Vagina (tissue), 2 donors: ENCODE measurements at regions not wholly inside any gene's neighbourhood (a gene's known extent, or its start where the extent isn't known, plus 50 kb on each side); places are given as distances from the start of the nearest gene placed in this dataset.

Source experiments
- CTCF ChIP-seq, 3 experiments: fragments of 450-650 bp in 2 of 3; fragments of 200-600 bp in 1 of 3; sonication (generic) in 1 of 3; IDR thresholded peaks; one replicate each; pipeline ENCODE4 v1.5.1; 2017 to 2019; ENCODE audit warnings: antibody characterized with exemption in 3 of 3, mild to moderate bottlenecking in 2 of 3, moderate library complexity in 2 of 3
- POLR2AphosphoS5 ChIP-seq, 2 donors: sonication (generic); formaldehyde crosslinking; IDR thresholded peaks; one replicate each; pipeline ENCODE4 v1.9.0; 2017; ENCODE audit warnings: antibody characterized with exemption in 2 of 2, mild to moderate bottlenecking in 2 of 2, low read depth in 1 of 2; ENCODE audit not compliant: insufficient read depth in 1 of 2

GRCh38 chr20:11000416-11000815 is 326.6 kb upstream of the JAG1 start:
- TF ChIP-seq POLR2AphosphoS5 (IDR thresholded peaks at IDR 0.05; ENCODE audit: insufficient read depth in 1 of 2, low read depth in 1 of 2) = no peak
- no peak for TF ChIP-seq CTCF (IDR thresholded peaks at IDR 0.05)
